Esophagus (tissue), 2 donors: ENCODE measurements at regions not wholly inside any gene's neighbourhood (a gene's known extent, or its start where the extent isn't known, plus 50 kb on each side); places are given as distances from the start of the nearest gene placed in this dataset.

Source experiments
- H3K27ac ChIP-seq, 2 donors: one replicate each; pipeline ENCODE4 v1.5.1; 2013; ENCODE audit warnings: low read depth in 2 of 2, mild to moderate bottlenecking in 2 of 2, inconsistent platforms in 1 of 2, low read length in 1 of 2, moderate library complexity in 1 of 2
- H3K27me3 ChIP-seq, 2 donors: one replicate each; pipeline ENCODE4 v1.6.1; 2013; ENCODE audit warnings: low read length in 2 of 2, control low read depth in 1 of 2, mild to moderate bottlenecking in 1 of 2; ENCODE audit not compliant: insufficient read depth in 2 of 2, control insufficient read depth in 1 of 2
- H3K36me3 ChIP-seq, 2 donors: one replicate each; pipeline ENCODE4 v1.6.1; 2013; ENCODE audit warnings: low read length in 1 of 2; ENCODE audit not compliant: control insufficient read depth in 2 of 2, insufficient read depth in 2 of 2
- H3K4me1 ChIP-seq, 2 donors: one replicate each; pipeline ENCODE4 v1.6.1; 2013; ENCODE audit warnings: low read length in 1 of 2; ENCODE audit not compliant: control insufficient read depth in 2 of 2, insufficient read depth in 2 of 2
- H3K4me3 ChIP-seq, 2 donors: one replicate each; pipeline ENCODE4 v1.5.1; 2013; ENCODE audit warnings: low read length in 2 of 2, mild to moderate bottlenecking in 2 of 2, low read depth in 1 of 2, moderate library complexity in 1 of 2
- H3K9me3 ChIP-seq, 2 donors: one replicate each; pipeline ENCODE4 v1.6.1; 2013; ENCODE audit warnings: mild to moderate bottlenecking in 2 of 2, low read depth in 1 of 2, low read length in 1 of 2, moderate library complexity in 1 of 2; ENCODE audit not compliant: control insufficient read depth in 2 of 2, insufficient read depth in 1 of 2
- WGBS, 2 donors: extraction: QIAGEN DNeasy Blood & Tissue Kit; methylation state at CpG; one replicate each; pipeline ENCODE4 v1.1.7; 2013; 5-methylcytosine and 5-hydroxymethylcytosine counted together
- donor health status: healthy with polysubstance abuse.
- donor health status: Bipolar disorder and iron deficiency.

GRCh38 chr12:25771476-25771875, 187.0 kb upstream of the RASSF8 start:
- H3K27me3 ChIP-seq = no peaks in the 10 kb centered on the region
- WGBS, 2 donors = 82 to 89% methylated on average over 4 of the region's 4 CpGs
- no peaks in the 10 kb centered on the region for H3K4me1 ChIP-seq
- H3K4me3 ChIP-seq = no peak overlapping the region
- no peak overlapping the region for H3K27ac ChIP-seq
- H3K36me3 ChIP-seq = no peaks in the 10 kb centered on the region
- no peaks in the 10 kb centered on the region for H3K9me3 ChIP-seq

DNA sequence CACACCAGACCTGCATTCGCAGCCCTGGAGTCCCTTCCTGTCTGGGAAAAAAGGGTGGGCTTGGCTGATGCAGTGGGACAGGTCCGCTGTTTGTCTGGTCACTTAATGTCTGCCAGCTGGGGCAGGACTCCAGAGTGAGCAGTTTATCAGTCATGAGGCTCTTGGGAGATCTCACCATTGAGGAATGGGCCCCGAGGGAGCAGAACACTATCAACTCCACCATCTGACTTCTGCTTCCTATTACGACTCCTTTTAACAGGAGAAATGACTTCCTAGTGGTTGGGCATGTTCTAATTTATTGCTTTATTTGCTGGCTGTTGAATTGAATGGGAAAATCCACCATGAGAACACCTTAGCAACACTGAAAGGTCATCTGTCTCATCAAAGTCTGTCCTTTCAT, 182.5 kb upstream of the RASSF8 start:
- H3K4me1 ChIP-seq = no peaks in the 10 kb centered on the region
- no peaks in the 10 kb centered on the region for H3K36me3 ChIP-seq
- WGBS, 2 donors = 60 to 64% methylated on average over 4 of the region's 4 CpGs
- H3K4me3 ChIP-seq = no peak overlapping the region
- no peaks in the 10 kb centered on the region for H3K27me3 ChIP-seq
- H3K27ac ChIP-seq = no peak overlapping the region
- no peaks in the 10 kb centered on the region for H3K9me3 ChIP-seq

DNA sequence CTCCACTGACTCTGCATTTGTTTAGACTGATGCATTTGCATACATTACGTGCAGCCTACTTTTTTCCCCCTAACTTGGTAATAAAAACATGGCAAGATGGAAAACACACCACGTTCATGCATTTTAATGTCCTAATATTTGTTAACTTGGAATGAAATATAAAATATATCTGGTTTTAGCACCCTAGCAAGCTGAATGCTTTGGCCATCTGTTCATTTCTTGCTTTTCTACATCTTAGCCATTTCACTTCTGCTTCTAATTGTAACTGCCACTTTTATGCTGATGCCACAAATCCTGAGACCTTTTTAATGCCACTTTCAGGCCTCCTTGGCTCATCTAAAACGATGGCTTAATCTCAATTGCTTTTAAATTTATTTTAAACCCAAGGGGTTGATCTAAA, 177.7 kb upstream of the RASSF8 start:
- no peaks in the 10 kb centered on the region for H3K36me3 ChIP-seq
- H3K4me1 ChIP-seq = no peaks in the 10 kb centered on the region
- 79 to 84% methylated on average over 3 of the region's 3 CpGs for WGBS, 2 donors
- no peaks in the 10 kb centered on the region for H3K9me3 ChIP-seq
- no peak overlapping the region for H3K27ac ChIP-seq
- no peak overlapping the region for H3K4me3 ChIP-seq
- no peaks in the 10 kb centered on the region for H3K27me3 ChIP-seq

GRCh38 chr12:25781232-25781631, 177.2 kb upstream of the RASSF8 start:
- 78 to 80% methylated on average over 4 of the region's 4 CpGs for WGBS, 2 donors
- no peak overlapping the region for H3K27ac ChIP-seq
- no peaks in the 10 kb centered on the region for H3K4me1 ChIP-seq
- H3K27me3 ChIP-seq = no peaks in the 10 kb centered on the region
- H3K36me3 ChIP-seq = no peaks in the 10 kb centered on the region
- H3K4me3 ChIP-seq = no peak overlapping the region
- no peaks in the 10 kb centered on the region for H3K9me3 ChIP-seq

DNA sequence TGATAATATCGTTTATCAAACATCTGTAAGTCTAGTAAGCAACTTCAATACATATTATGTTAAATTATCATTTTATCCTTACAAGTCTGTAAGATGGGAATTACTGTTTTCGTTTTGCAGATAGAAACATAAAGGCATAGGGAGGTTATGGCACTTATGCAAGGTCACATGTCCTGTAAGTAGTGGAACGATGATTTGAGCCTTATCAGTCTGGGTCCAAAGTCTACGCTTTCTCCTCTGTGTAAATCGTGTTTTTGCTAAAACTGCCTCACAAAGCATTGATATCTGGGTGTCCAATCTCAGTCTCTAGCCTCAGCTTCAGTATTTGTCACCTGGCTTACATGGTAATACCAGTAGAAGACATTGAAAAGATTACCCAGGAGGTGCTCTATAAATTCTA, 174.9 kb upstream of the RASSF8 start:
- WGBS, 2 donors = 75 to 85% methylated on average over 5 of the region's 5 CpGs
- no peaks in the 10 kb centered on the region for H3K36me3 ChIP-seq
- H3K4me1 ChIP-seq = no peaks in the 10 kb centered on the region
- H3K27me3 ChIP-seq = no peaks in the 10 kb centered on the region
- no peak overlapping the region for H3K27ac ChIP-seq
- H3K4me3 ChIP-seq = no peak overlapping the region
- H3K9me3 ChIP-seq = no peaks in the 10 kb centered on the region

GRCh38 chr12:25784669-25785068, 173.8 kb upstream of the RASSF8 start:
- Histone ChIP-seq H3K9me3 (no peaks in the 10 kb centered on the region), H3K36me3 (no peaks in the 10 kb centered on the region), H3K4me1 (no peaks in the 10 kb centered on the region), H3K4me3 (no peak overlapping the region), H3K27ac (no peak overlapping the region), H3K27me3 (no peaks in the 10 kb centered on the region)
- WGBS, 2 donors = 78 to 85% methylated on average over 7 of the region's 7 CpGs

DNA sequence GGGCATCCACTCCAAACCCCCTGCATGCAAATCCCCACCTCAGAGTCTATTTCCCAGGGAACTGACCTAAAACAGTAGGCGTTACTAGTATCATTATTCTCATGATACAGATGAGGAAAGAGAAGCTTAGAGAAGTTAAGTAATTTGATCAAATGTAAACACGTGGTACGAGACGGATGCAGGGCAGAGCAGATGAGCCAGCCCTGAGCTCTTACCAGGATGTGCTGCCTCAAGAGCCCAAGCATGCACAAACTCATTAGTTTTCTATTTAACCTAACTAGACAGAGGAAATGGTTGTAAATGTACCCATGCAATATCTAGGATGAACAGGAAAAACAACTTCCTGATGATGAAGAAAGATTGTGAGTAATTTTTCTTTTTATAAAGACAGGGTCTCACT, 173.3 kb upstream of the RASSF8 start:
- no peaks in the 10 kb centered on the region for H3K9me3 ChIP-seq
- H3K27me3 ChIP-seq = no peaks in the 10 kb centered on the region
- 61 to 67% methylated on average over 4 of the region's 4 CpGs for WGBS, 2 donors
- no peaks in the 10 kb centered on the region for H3K36me3 ChIP-seq
- no peak overlapping the region for H3K4me3 ChIP-seq
- no peak overlapping the region for H3K27ac ChIP-seq
- H3K4me1 ChIP-seq = no peaks in the 10 kb centered on the region

GRCh38 chr12:25787701-25788100, 170.8 kb upstream of the RASSF8 start:
- H3K4me3 ChIP-seq = no peak overlapping the region
- no peaks in the 10 kb centered on the region for H3K9me3 ChIP-seq
- H3K4me1 ChIP-seq = no peaks in the 10 kb centered on the region
- H3K36me3 ChIP-seq = no peaks in the 10 kb centered on the region
- WGBS, 2 donors = 54 to 60% methylated on average over 2 of the region's 2 CpGs
- H3K27ac ChIP-seq = no peak overlapping the region
- no peaks in the 10 kb centered on the region for H3K27me3 ChIP-seq

GRCh38 chr12:25788707-25789442, 169.6 kb upstream of the RASSF8 start:
- Histone ChIP-seq H3K4me3 (no peak overlapping the region), H3K36me3 (no peaks in the 10 kb centered on the region), H3K4me1 (no peaks in the 10 kb centered on the region), H3K9me3 (no peaks in the 10 kb centered on the region), H3K27me3 (no peaks in the 10 kb centered on the region), H3K27ac (no peak overlapping the region)
- 80 to 88% methylated on average over 1 of the region's 1 CpG for WGBS, 2 donors

DNA sequence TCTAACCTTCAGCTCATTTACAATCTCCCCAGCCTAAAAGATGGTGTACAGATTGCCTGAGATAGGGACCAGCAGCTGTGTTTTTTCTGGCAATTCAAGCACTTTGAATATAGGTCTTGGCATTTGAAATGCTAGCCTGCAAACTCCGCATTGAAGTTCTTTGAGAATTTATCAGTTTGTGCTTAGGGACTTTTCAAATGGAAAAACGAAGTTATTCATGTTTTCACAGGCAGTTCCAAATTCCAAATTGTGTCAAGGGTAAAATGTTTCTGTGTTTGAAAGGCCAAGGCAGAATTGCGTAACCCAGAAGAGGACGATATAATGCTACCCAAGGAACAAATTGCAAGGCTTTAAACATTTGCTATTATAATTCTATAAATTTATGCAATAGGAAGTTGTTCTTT, 168.9 kb upstream of the RASSF8 start:
- Histone ChIP-seq H3K4me1 (no peaks in the 10 kb centered on the region), H3K36me3 (no peaks in the 10 kb centered on the region), H3K27me3 (no peaks in the 10 kb centered on the region), H3K27ac (no peak overlapping the region), H3K4me3 (no peak overlapping the region), H3K9me3 (no peaks in the 10 kb centered on the region)
- WGBS, 2 donors = 35 to 47% methylated on average over 4 of the region's 4 CpGs
